Kidney (tissue), 13 donors: ENCODE measurements at regions not wholly inside any gene's neighbourhood (a gene's known extent, or its start where the extent isn't known, plus 50 kb on each side); places are given as distances from the start of the nearest gene placed in this dataset.
A peak's percentile ranks its signal among the peaks of the same experiment; 100 is the strongest.

Experiments used
- DNase-seq, 5 donors: peaks; one replicate each; pipeline ENCODE4 v3.0.0-alpha.2; 2013 to 2020
- FAIRE-seq: peaks from 2 replicates; lab custom pipeline; 2012; peaks lifted over from hg19 to GRCh38; lab: Jason Lieb, UNC
- H3K27ac ChIP-seq, 2 donors: one replicate each; pipeline ENCODE4 v1.7.0; 2013; ENCODE audit warnings: low read depth in 2 of 2, low read length in 2 of 2, inconsistent platforms in 1 of 2
- H3K27me3 ChIP-seq: one replicate; pipeline ENCODE4 v1.7.1; 2013; ENCODE audit warnings: low read length, inconsistent platforms; ENCODE audit not compliant: control insufficient read depth, insufficient read depth
- H3K36me3 ChIP-seq, 3 donors: one replicate each; pipeline versions ENCODE4 v1.7.0 to v1.7.1; 2013; ENCODE audit warnings: low read length in 3 of 3, control low read depth in 1 of 3, inconsistent platforms in 1 of 3; ENCODE audit not compliant: insufficient read depth in 3 of 3, control insufficient read depth in 2 of 3
- H3K4me1 ChIP-seq, 3 donors: one replicate each; pipeline versions ENCODE4 v1.7.0 to v1.7.1; 2013; ENCODE audit warnings: low read length in 3 of 3, inconsistent platforms in 1 of 3, low read depth in 1 of 3; ENCODE audit not compliant: control insufficient read depth in 2 of 3, insufficient read depth in 2 of 3
- H3K4me3 ChIP-seq, 3 donors: one replicate each; pipeline versions ENCODE4 v1.7.0 to v1.8.1; 2013; ENCODE audit warnings: low read length in 3 of 3, control low read depth in 1 of 3, inconsistent platforms in 1 of 3
- H3K9ac ChIP-seq, 3 donors: one replicate each; pipeline versions ENCODE4 v1.7.0 to v1.7.1; 2013; ENCODE audit warnings: low read length in 3 of 3, control low read depth in 1 of 3, inconsistent platforms in 1 of 3
- H3K9me3 ChIP-seq, 3 donors: one replicate each; pipeline versions ENCODE4 v1.7.0 to v1.7.1; 2013; ENCODE audit warnings: low read length in 3 of 3, control low read depth in 1 of 3, inconsistent platforms in 1 of 3; ENCODE audit not compliant: control insufficient read depth in 2 of 3, insufficient read depth in 1 of 3
- intact Hi-C: fragments of 100-400 bp; cut with DNase I; formaldehyde crosslinking; loops from one replicate; pipeline ENCODE4 v1.11.1; 2022
- TF ChIP-seq, protein P1 (sequence below): IDR thresholded peaks from 3 replicates; pipeline ENCODE4 v1.5.1; 2012; ENCODE audit warnings: mild to moderate bottlenecking, moderate library complexity, borderline replicate concordance; ENCODE audit not compliant: insufficient read depth; ENCODE audit errors: extremely low read depth
- donor health status: control.
- donor health status: control.
- donor health status: control.
- donor health status: control.
- donor health status: control.
- donor health status: DM: yes; HTN: yes; CAD: no.
- donor health status: Normal renal cell carcinoma (clear cell type).

DNA sequence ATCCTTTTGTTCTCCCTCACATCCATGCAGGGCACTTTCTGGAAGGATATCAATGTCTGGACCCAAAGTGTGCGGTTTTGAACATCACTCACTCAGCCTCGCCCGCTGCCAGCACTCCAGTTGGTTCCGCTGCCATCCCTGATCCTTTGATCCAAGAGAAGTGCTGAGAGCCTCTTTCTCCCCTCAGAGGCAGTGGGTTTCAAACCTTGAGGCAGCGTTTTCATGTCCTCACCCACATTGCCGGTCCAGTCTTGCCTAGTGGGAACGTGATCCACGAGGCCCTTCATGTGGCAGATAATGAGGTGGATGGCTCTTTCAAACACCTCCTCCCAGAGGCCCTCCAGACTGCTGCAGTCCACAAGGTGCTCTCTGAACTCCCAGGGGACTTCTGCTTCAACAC is 122.2 kb downstream of the ACTL8 start:
- DNase-seq = peak in 1 of 5 donors; percentile 31

DNA sequence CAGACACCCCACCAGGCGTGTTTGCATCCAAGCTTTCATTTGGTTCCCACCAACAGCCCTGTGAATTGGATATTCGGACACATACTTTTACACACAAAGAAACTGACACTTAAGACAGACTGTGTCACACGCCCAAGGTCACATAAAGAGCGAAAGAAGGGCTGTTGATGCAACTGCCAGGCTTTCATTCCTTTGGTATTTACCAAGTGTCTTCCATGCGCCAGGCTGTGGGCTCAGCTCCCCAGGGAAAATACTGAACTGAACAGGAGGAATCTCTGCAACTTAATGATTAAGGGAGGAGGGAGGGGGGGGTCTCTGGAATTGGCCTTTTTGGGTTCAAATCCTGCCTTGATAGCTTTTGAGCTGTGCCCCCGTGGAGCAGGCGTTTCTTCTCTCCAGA is 122.8 kb downstream of the ACTL8 start:
- H3K4me3 ChIP-seq = no peak overlapping the region
- DNase-seq (peak in 2 of 5 donors; percentile 6 to 8), FAIRE-seq (no peak)
- intact Hi-C loops = no loop called here
- no peaks in the 10 kb centered on the region for H3K27me3 ChIP-seq
- H3K4me1 ChIP-seq = no peaks in the 10 kb centered on the region
- no peak overlapping the region for H3K27ac ChIP-seq
- H3K9ac ChIP-seq = no peak overlapping the region
- TF ChIP-seq, protein P1, sequence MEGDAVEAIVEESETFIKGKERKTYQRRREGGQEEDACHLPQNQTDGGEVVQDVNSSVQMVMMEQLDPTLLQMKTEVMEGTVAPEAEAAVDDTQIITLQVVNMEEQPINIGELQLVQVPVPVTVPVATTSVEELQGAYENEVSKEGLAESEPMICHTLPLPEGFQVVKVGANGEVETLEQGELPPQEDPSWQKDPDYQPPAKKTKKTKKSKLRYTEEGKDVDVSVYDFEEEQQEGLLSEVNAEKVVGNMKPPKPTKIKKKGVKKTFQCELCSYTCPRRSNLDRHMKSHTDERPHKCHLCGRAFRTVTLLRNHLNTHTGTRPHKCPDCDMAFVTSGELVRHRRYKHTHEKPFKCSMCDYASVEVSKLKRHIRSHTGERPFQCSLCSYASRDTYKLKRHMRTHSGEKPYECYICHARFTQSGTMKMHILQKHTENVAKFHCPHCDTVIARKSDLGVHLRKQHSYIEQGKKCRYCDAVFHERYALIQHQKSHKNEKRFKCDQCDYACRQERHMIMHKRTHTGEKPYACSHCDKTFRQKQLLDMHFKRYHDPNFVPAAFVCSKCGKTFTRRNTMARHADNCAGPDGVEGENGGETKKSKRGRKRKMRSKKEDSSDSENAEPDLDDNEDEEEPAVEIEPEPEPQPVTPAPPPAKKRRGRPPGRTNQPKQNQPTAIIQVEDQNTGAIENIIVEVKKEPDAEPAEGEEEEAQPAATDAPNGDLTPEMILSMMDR = no peak
- H3K36me3 ChIP-seq = no peaks in the 10 kb centered on the region
- no peaks in the 10 kb centered on the region for H3K9me3 ChIP-seq

More for the DNA sequence above, 122.2 kb downstream of the ACTL8 start:
- intact Hi-C loops = no loop called here
- no peaks in the 10 kb centered on the region for H3K4me1 ChIP-seq
- TF ChIP-seq, protein P1 = no peak
- no peaks in the 10 kb centered on the region for H3K36me3 ChIP-seq
- H3K27me3 ChIP-seq = no peaks in the 10 kb centered on the region
- no peaks in the 10 kb centered on the region for H3K9me3 ChIP-seq
- H3K9ac ChIP-seq = no peak overlapping the region
- no peak overlapping the region for H3K27ac ChIP-seq
- no peak for FAIRE-seq
- H3K4me3 ChIP-seq = no peak overlapping the region

DNA sequence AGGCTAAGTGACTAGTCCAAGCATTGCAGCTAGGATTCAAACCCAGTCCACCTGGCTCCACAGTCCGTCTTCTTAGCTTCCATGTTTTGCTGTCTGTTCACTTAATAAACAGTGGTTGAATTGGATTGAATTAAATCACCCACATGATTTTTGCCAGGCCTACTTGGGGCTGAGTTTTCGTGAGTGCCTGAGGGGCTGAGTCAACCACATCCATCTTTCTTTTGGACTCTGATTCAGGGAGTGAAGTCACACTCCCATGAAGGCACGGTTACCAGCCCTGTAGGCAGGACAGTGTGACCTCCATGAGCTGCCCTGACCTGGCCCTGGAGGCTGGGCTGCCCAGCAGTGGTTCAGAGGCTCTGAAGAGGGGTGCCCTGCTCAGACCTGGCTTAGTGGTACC is 123.7 kb downstream of the ACTL8 start:
- TF ChIP-seq, protein P1 = no peak
- no peak for FAIRE-seq
- Histone ChIP-seq H3K4me1 (no peaks in the 10 kb centered on the region), H3K36me3 (no peaks in the 10 kb centered on the region), H3K9me3 (no peaks in the 10 kb centered on the region), H3K27ac (no peak overlapping the region), H3K4me3 (no peak overlapping the region), H3K27me3 (no peaks in the 10 kb centered on the region), H3K9ac (no peak overlapping the region)
- intact Hi-C loops = no loop called here
- peak in 1 of 5 donors; percentile 26 for DNase-seq

DNA sequence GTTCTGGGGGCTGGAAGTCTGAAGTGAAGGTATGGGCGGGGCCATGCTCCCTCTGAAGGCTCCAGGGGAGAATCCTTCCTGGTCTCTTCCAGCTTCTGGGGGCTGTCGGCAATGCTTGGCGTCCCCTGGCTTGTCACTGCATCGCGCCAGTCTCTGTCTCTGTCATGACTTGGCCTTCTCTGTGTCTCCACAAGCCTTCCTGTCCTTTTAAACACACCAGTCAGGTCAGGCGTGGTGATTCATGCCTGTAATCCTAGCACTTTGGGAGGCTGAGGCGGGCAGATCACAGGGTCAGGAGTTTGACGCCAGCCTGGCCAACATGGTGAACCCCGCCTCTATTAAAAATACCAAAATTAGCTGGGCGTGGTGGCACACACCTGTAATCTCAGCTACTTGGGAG is 125.3 kb downstream of the ACTL8 start:
- intact Hi-C loops = no loop called here
- TF ChIP-seq, protein P1 = no peak
- H3K4me1 ChIP-seq = no peaks in the 10 kb centered on the region
- peak in 2 of 5 donors; percentile 5 to 11 for DNase-seq
- H3K27me3 ChIP-seq = no peaks in the 10 kb centered on the region
- H3K27ac ChIP-seq = no peak overlapping the region
- no peak for FAIRE-seq
- no peak overlapping the region for H3K4me3 ChIP-seq
- no peaks in the 10 kb centered on the region for H3K36me3 ChIP-seq
- no peak overlapping the region for H3K9ac ChIP-seq
- H3K9me3 ChIP-seq = no peaks in the 10 kb centered on the region
